ENCODE measurements at regions not wholly inside any gene's neighbourhood (a gene's known extent, or its start where the extent isn't known, plus 50 kb on each side); places are given as distances from the start of the nearest gene placed in this dataset.

GRCh38 chr18:78770823-78771139 is 208.8 kb upstream of the SALL3 start:
- DNase-seq: no peak

DNA sequence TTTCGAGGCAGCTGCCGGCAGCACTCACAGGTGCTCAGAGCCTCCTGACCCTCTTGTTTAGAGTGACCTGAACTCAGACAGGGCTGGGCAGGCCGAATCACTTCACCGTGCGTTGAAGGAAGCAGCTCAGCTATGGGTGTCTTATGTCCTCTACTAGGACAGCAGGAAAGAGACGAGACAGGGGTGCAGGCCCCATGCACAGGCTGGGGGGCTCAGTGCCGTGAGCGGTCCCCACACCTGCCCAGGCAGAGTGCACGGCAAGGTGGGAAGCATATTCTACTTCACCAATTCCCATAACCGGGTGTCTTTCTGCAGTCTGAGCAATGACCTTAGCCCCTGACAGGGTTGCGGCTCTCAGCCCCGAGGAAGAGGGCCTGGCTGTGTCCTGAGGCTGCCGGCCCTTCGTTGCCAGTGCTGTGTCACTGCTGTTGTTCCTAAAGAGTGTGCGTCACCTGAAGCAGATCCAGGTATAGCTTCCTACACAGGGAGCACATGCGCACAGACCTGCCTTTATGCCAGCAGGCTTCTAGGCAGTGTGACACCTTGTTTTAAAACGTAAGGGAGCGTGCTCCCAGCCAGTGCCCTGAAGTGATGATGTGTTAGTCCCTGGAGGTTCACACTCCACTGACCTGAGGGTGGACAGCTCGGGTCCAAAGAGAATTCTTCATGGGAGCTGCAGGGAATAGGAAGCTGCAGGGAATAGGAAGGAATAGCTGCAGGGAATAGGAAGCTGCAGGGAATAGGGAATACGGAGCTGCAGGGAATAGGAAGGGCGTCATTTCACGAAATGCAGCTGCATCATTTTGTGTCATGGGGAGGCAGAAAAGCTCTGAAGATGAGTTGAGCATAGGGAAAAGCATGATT is 207.9 kb upstream of the SALL3 start:
- no peak for DNase-seq

- no peak for DNase-seq
Measured at GRCh38 chr18:78772360-78773302, 207.0 kb upstream of the SALL3 start.

DNA sequence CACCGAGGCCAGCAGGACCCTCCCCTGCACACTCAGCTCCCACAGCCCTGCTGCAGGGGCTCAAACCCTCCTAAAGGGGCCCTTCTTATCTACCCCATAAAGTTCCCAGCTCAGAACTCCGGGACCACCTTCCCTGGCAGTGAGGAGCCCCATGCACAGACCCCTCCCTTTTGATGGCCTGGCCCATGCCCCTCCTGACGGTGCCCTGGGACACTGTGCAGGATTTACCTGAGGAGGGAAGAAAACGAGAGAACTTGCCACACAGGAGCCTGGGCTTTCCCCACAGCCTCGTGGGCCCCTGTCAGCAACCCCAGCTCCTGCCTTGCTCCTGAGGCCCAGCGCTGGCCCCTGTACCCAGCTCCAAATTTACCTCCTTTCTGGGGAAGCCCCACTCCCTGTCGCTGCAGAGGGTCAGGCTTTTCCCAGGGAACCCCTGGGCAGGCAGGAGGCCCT is 206.3 kb upstream of the SALL3 start:
- DNase-seq: no peak

DNA sequence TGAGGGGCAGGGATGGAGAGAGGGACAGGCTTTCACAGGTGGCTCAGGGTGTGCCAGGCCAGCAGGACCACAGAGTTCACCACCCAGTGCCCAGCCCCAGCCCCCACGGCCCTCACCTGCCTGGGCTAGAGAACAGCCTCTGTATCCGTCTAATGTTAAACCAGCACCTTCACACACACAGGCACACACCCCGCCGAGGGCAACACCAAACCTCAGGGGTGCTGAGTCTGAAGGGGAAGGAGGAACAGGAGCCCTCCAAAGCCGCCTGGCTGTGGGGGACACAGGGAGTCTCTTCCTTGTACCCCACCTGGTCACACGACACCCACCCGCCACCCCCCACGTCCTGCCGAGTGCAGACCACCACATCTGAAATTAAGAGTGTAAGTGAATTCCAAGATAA is 205.8 kb upstream of the SALL3 start:
- no peak for DNase-seq

DNA sequence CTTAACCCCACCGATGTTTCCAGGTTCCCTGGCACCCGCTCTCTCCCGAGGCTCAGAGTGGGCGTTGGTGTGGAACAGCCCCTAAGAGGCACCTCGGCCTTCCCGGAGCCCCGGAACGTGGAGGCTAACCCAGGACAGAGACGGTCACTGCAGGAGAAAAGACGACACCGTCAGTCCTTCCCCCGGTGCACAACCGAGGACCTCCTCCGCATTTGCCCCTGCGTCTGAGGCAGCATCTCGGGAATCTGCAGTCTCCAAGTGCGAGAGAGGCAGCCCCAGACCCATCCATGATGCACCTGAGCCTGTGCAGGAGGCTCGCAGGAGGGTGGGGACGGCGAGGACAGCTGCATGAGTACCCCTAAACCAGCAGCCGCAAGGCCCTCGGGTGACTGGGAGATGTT is 204.9 kb upstream of the SALL3 start:
- DNase-seq: no peak

DNA sequence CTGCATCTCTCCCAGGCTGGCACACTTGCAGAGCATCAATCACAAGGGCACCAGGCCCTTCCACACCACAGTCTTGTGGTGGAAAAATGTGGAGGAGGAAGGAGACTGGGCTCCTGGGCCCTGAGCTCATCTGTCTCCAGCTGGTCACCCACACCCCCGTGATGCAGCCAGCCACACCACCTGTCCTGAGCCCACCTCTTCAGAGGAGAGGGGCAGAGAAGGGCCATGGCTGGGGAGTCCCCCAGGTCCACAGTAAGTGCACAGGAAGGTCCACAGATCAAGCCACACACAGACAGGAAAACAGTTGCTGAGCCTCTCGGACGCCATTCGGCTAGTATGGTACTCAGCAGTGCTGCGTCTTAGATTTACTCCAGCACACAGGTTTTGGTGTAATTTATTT is 203.5 kb upstream of the SALL3 start:
- DNase-seq: no peak

GRCh38 chr18:78776706-78777285 is 202.8 kb upstream of the SALL3 start:
- no peak for DNase-seq

- no peak for DNase-seq
Measured at GRCh38 chr18:78777992-78778391, 201.6 kb upstream of the SALL3 start.

GRCh38 chr18:78778651-78779050 is 201.0 kb upstream of the SALL3 start:
- DNase-seq: no peak

DNA sequence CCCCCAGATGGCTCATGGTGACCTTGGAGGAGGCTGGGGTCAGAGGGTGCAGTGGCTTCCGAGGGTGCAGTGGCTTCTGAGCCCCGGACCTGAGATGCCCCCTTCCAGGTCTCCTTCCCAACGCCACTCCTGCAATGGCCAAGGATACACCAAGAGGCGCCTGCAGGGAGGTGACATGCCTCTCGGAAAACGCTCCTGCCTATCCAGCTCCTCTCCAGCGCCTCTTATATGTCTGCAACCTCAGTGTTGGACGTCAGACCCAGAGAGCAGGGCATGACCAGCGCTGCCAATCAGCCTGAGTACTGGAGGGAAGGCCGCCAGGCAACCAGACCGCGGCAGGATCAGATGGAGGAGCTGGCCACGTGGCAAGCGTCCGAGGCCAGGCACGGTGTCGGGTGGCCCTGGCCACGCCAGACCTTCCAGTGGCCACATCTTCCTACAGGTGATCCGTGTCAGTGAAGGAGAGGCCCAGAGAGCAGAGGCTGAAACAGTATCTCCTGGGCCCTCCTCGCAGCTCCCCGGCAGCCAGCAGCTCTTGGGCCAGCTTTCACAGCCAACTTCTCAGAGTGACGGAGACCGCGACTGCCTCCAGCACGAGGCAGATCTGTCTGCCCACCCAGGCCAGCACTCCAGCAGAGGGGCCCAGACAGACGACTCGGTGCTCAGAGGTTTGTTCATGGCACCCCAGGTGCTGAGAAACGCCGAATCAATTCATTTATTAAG is 199.5 kb upstream of the SALL3 start:
- no peak for DNase-seq

GRCh38 chr18:78780719-78781600 is 198.7 kb upstream of the SALL3 start:
- no peak for DNase-seq

DNA sequence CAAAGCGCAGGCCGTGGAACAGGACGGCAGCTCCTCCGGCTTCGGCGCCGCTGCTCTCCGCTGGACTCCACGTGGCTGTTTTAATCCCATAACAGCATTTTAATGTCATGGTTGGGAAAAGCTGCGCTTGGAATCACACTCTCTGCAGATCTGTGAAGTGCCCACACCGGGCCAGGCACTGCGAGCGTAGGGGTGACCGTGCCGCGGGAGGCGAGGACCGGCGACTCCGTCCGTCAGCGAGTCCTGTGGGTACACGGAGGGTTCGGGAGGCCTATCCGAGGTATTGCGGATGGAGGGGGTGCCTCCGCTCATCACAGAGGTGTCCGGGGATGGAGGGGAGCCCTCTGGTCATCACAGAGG is 198.0 kb upstream of the SALL3 start:
- no peak for DNase-seq

DNA sequence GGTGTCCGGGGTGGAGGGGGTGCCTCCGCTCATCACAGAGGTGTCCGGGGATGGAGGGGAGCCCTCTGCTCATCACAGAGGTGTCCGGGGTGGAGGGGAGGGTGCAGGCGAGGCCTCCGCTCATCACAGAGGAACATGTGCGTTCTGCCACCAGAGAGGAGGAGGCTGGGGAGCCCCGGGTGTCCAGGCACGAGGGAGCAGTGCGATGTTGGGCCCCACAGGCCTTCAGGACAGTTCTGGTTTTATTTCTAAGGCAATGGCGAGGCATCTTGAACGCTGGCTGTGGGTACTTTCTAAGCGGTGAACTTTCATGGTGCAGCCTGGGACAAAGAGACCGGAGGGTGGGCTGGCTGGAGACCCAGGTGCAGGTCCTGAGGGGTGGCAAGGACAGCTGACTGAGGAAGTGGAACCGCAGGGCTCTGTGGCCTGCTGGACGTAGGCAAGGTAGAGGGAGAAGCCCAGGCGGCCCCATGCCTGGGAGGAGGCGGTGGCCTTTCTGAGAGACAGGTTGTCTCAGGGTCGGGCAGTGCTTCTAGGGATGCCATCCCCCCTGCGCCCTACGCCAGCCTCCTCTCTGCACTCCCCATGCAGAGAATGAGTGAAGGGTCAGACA is 196.6 kb upstream of the SALL3 start:
- DNase-seq: no peak

DNA sequence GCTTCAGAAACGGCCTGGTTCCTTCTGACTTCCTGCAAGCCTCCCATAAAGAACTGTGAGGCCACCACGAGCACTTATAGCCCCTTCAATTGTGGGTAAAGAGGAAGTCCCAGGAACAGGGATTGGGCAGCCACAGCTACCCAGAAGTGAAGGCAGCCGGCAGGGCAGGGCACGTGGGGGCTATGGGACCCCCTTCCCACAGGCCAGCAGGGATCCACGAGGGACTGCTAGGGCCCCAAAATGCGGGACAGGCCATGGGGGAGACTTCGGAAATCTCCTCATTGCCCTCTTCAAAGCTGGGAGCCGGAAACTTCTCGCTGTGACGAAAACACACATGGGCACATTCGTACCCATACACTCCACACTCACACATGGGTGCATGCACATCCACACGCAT is 196.1 kb upstream of the SALL3 start:
- DNase-seq: no peak

DNA sequence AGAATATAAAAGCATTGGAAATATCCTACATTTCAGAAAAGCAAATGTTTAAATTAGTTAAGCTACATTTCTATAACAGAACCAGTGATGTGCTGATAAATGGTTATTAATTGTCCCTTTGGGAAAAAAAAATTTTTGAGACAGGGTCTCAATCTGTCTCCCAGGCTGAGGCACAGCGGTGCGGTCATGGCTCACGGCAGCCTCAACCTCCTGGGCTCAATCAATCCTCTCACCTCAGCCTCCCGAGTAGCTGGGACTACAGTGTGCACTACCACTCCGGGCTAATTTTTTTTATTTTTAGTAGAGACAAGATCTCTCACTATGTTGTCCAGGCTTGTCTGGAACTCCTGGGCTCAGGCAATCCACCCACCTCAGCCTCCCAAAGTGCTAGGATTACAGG is 194.8 kb upstream of the SALL3 start:
- no peak for DNase-seq

- no peak for DNase-seq
Measured at GRCh38 chr18:78785706-78786105, 193.9 kb upstream of the SALL3 start.

GRCh38 chr18:78786776-78787175 is 192.8 kb upstream of the SALL3 start:
- DNase-seq: no peak

DNA sequence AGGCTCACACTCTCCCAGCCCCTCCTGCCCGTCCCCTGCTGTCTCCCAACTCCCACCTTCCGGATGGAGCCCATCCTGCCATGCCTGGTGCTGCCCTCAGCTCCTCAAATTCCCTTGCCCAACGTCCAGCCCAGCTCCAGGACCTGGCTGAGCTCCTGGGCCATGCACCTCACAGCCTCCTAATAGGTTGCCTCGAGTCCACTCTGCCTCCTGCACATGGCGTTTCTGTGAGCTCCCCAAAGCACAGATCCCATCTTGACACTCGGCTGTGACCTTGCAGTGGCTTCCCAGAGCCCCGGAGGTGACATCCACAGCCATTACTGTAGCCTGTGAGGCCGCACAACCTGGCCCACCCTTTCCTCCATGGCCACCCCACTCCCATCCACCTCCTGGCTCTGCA is 191.9 kb upstream of the SALL3 start:
- DNase-seq: no peak

GRCh38 chr18:78788161-78788560 is 191.5 kb upstream of the SALL3 start:
- no peak for DNase-seq

GRCh38 chr18:78789850-78790249 is 189.8 kb upstream of the SALL3 start:
- no peak for DNase-seq

DNA sequence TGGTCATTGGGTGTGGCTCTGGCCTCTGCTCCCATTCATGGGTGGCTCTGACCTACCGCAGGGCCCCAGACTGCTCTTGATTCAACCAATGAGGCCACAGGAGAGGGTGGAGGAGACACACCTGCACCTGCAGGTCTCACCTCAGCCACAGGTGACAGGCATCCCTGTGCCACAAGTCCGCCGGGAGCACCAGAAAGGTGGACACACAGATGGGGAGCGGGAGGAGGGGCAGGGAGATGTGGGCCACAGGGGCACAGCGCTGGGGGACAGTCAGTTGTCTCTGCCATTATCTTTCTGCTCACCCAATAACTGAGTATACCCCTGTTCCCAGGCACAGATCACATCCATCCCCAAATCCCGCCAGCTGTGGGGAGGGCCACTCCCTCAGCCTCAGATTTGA is 189.1 kb upstream of the SALL3 start:
- no peak for DNase-seq
